WTC11 (cell line): ENCODE measurements at regions not wholly inside any gene's neighbourhood (a gene's known extent, or its start where the extent isn't known, plus 50 kb on each side); places are given as distances from the start of the nearest gene placed in this dataset.

Experiments used
- ATAC-seq: fragments of 200-7000 bp; cut with Tn5 transposase; 2 replicates; pipeline ENCODE4 v1.10.0; 2021; ENCODE audit warnings: mild to moderate bottlenecking, moderate library complexity
- CTCF ChIA-PET: fragments of 300-600 bp; sonication (Branson Sonifier 250); formaldehyde crosslinking; loops from one replicate; lab custom pipeline; 2021; ENCODE audit warnings: antibody characterized with exemption; lab: Charles Lee
- POLR2A ChIA-PET: fragments of 350-600 bp; sonication (Branson Sonifier 250); formaldehyde crosslinking; loops from one replicate; lab custom pipeline; 2021; ENCODE audit warnings: antibody characterized with exemption; lab: Charles Lee
- DNase-seq: peaks from one replicate; pipeline ENCODE4 v3.0.0; 2021; ENCODE audit warnings: low spot score
- H3K27ac Mint-ChIP-seq: 2 replicates; pipeline ENCODE4 v1.8.0; 2021; ENCODE audit warnings: mixed read lengths
- H3K27me3 Mint-ChIP-seq: 2 replicates; pipeline ENCODE4 v1.8.0; 2021; ENCODE audit warnings: low read depth, mild to moderate bottlenecking, moderate library complexity, mixed read lengths
- H3K36me3 Mint-ChIP-seq: 2 replicates; pipeline ENCODE4 v1.8.0; 2021; ENCODE audit warnings: mixed read lengths
- H3K4me1 Mint-ChIP-seq: 2 replicates; pipeline ENCODE4 v1.8.0; 2022; ENCODE audit warnings: mixed read lengths
- H3K4me3 Mint-ChIP-seq: 2 replicates; pipeline ENCODE4 v1.8.0; 2021; ENCODE audit warnings: mild to moderate bottlenecking, moderate library complexity, mixed read lengths
- H3K9me3 Mint-ChIP-seq: 2 replicates; pipeline ENCODE4 v1.8.0; 2021; ENCODE audit warnings: mixed read lengths
- ATF1 ChIP-seq: sonication (generic); formaldehyde crosslinking; IDR thresholded peaks from 2 replicates; pipeline ENCODE4 v1.8.1; 2023; ENCODE audit warnings: mild to moderate bottlenecking, moderate library complexity, missing genetic modification reagents
- CREB1 ChIP-seq: sonication (generic); formaldehyde crosslinking; IDR thresholded peaks from 2 replicates; pipeline ENCODE4 v1.8.0; 2023; ENCODE audit warnings: mild to moderate bottlenecking, missing genetic modification reagents
- EMX1 ChIP-seq: fragments of 250-450 bp; sonication (Bioruptor Pico); IDR thresholded peaks from 2 replicates; pipeline ENCODE4 v1.8.0; 2021; ENCODE audit warnings: mild to moderate bottlenecking
- ETV6 ChIP-seq: sonication (generic); formaldehyde crosslinking; IDR thresholded peaks from 2 replicates; pipeline ENCODE4 v1.8.1; 2022; ENCODE audit warnings: mild to moderate bottlenecking, missing genetic modification reagents
- GABPB1 ChIP-seq: sonication (generic); formaldehyde crosslinking; IDR thresholded peaks from 2 replicates; pipeline ENCODE4 v1.8.1; 2023; ENCODE audit warnings: mild to moderate bottlenecking, missing genetic modification reagents
- GTF2I ChIP-seq: fragments of 250-450 bp; sonication (Bioruptor Pico); conservative IDR thresholded peaks from 2 replicates; pipeline ENCODE4 v1.4.0; 2021; ENCODE audit warnings: mild to moderate bottlenecking
- JUN ChIP-seq: sonication (generic); formaldehyde crosslinking; IDR thresholded peaks from 2 replicates; pipeline ENCODE4 v1.8.0; 2023; ENCODE audit warnings: mild to moderate bottlenecking, missing genetic modification reagents
- KAT7 ChIP-seq: sonication (generic); formaldehyde crosslinking; IDR thresholded peaks from 2 replicates; pipeline ENCODE4 v1.8.1; 2023; ENCODE audit warnings: missing genetic modification reagents, mild to moderate bottlenecking, borderline replicate concordance
- SMAD3 ChIP-seq: sonication (generic); formaldehyde crosslinking; IDR thresholded peaks from 2 replicates; pipeline ENCODE4 v1.8.0; 2022; ENCODE audit warnings: missing genetic modification reagents, mild to moderate bottlenecking, borderline replicate concordance
- TP53 ChIP-seq: sonication (generic); formaldehyde crosslinking; IDR thresholded peaks from 2 replicates; pipeline ENCODE4 v1.8.1; 2023; ENCODE audit warnings: mild to moderate bottlenecking, missing genetic modification reagents
- ZBTB21 ChIP-seq: sonication (generic); formaldehyde crosslinking; IDR thresholded peaks from 2 replicates; pipeline ENCODE4 v1.8.1; 2023; ENCODE audit warnings: mild to moderate bottlenecking, missing genetic modification reagents, borderline replicate concordance
- ZNF263 ChIP-seq: sonication (generic); formaldehyde crosslinking; IDR thresholded peaks from 2 replicates; pipeline ENCODE4 v1.8.1; 2022; ENCODE audit warnings: low read depth, mild to moderate bottlenecking, moderate library complexity, missing genetic modification reagents
- TF ChIP-seq, protein P1 (sequence below): sonication (generic); formaldehyde crosslinking; IDR thresholded peaks from 2 replicates; pipeline ENCODE4 v1.8.1; 2023; ENCODE audit warnings: mild to moderate bottlenecking, missing genetic modification reagents
- TF ChIP-seq, protein P2 (sequence below): fragments of 250-450 bp; sonication (Bioruptor Pico); IDR thresholded peaks from 2 replicates; pipeline ENCODE4 v1.8.0; 2021; ENCODE audit warnings: mild to moderate bottlenecking
- TF ChIP-seq, protein P3 (sequence below): fragments of 250-450 bp; sonication (Bioruptor Pico); conservative IDR thresholded peaks from 2 replicates; pipeline ENCODE4 v1.9.0; 2021; ENCODE audit warnings: mild to moderate bottlenecking
- TF ChIP-seq, protein P4 (sequence below): fragments of 250-450 bp; sonication (Bioruptor Pico); IDR thresholded peaks from 2 replicates; pipeline ENCODE4 v1.9.0; 2021; ENCODE audit warnings: mild to moderate bottlenecking
- TF ChIP-seq, protein P5 (sequence below): fragments of 250-450 bp; sonication (Bioruptor Pico); IDR thresholded peaks from 2 replicates; pipeline ENCODE4 v1.9.0; 2021; ENCODE audit warnings: mild to moderate bottlenecking, borderline replicate concordance
- TF ChIP-seq, protein P6 (sequence below): sonication (generic); formaldehyde crosslinking; IDR thresholded peaks from 2 replicates; pipeline ENCODE4 v1.8.1; 2022; ENCODE audit warnings: missing genetic modification reagents, borderline replicate concordance

DNA sequence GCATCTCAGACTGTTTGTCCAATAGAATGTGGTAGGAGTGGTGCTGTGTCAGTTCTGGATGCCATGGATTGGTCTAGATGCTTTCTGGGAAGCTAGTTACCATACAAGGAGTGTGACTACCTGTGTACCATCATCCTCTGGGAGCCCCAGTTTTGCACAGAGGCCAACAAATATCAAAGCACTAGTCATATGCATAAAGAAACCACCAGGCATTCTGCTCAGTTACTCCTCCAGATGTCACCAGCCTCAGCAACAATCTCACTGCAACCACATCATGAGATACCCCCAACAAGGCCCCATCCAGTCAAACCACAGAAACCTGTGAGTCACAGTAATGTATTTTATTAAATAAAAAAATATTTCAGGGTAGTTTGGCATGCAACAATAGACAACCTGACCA lies 435.8 kb upstream of the CPEB2 start (continued):
- TF ChIP-seq, protein P1, sequence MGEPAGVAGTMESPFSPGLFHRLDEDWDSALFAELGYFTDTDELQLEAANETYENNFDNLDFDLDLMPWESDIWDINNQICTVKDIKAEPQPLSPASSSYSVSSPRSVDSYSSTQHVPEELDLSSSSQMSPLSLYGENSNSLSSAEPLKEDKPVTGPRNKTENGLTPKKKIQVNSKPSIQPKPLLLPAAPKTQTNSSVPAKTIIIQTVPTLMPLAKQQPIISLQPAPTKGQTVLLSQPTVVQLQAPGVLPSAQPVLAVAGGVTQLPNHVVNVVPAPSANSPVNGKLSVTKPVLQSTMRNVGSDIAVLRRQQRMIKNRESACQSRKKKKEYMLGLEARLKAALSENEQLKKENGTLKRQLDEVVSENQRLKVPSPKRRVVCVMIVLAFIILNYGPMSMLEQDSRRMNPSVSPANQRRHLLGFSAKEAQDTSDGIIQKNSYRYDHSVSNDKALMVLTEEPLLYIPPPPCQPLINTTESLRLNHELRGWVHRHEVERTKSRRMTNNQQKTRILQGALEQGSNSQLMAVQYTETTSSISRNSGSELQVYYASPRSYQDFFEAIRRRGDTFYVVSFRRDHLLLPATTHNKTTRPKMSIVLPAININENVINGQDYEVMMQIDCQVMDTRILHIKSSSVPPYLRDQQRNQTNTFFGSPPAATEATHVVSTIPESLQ (CRISPR knock-in tag): no peak
- TF ChIP-seq KAT7 (CRISPR knock-in tag): no peak
- TF ChIP-seq JUN (CRISPR knock-in tag): no peak
- TF ChIP-seq GABPB1 (CRISPR knock-in tag): no peak
- TF ChIP-seq TP53 (CRISPR knock-in tag): no peak
- TF ChIP-seq, protein P2, sequence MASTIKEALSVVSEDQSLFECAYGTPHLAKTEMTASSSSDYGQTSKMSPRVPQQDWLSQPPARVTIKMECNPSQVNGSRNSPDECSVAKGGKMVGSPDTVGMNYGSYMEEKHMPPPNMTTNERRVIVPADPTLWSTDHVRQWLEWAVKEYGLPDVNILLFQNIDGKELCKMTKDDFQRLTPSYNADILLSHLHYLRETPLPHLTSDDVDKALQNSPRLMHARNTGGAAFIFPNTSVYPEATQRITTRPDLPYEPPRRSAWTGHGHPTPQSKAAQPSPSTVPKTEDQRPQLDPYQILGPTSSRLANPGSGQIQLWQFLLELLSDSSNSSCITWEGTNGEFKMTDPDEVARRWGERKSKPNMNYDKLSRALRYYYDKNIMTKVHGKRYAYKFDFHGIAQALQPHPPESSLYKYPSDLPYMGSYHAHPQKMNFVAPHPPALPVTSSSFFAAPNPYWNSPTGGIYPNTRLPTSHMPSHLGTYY: no peak
- no peak for TF ChIP-seq ETV6 (CRISPR knock-in tag)
- TF ChIP-seq, protein P3, sequence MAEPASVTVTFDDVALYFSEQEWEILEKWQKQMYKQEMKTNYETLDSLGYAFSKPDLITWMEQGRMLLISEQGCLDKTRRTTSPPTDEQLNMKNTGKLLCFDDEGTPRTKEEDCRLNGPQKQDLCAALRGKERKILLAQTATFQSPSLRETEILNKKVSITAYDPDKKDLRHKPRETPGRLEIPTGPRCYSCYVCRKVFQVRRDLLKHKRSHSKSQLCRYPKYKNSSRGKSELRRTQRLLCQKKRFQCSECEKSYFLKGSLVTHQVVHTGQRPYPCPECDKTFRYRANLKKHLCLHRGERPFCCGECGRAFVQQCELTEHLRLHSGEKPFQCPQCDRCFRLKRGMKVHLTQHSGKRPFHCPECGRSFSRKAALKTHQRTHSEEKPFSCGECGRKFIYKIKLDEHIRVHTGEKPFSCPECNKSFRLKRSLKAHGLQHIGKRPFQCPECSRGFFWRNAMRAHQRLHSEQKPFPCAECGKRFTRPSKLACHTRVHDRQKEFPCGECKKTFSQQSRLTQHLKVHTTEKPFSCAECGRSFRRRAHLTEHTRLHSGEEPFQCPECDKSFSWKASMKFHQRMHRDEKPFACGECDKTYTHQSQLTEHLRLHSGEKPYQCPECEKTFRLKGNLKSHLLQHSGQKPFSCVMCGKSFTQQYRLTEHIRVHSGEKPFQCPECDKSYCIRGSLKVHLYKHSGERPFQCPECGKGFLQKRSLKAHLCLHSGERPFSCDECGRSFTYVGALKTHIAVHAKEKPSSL (CRISPR knock-in tag): no peak

DNA sequence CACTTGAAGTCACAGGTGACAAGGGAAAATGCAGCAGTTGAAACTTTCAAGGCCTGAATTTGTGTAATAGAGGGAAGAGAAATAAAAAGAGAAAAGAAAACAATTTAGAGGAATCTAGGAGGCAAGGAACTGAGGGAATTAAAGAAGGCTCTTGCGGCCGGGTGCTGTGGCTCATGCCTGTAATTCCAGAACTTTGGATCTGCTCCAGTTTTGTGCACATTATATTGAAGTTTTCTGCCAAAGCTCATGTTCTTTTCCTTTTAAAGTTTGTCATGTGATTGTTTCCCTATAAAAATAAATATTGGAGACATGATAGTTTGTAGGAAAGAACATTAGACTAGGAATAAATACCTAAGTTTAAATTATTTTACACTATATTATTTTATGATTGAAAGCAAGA lies 433.9 kb upstream of the CPEB2 start:
- Mint-ChIP-seq H3K36me3 (peaks cover 9% of the 10 kb centered on the region), H3K4me1 (no peaks in the 10 kb centered on the region), H3K27me3 (peaks cover 2% of the 10 kb centered on the region; the same call in 1 of the 2 replicates), H3K27ac (no peak overlapping the region), H3K4me3 (no peak overlapping the region), H3K9me3 (peaks cover 20% of the 10 kb centered on the region)
- ChIA-PET CTCF (no interaction called here), POLR2A (no interaction called here)
- TF ChIP-seq, protein P4, sequence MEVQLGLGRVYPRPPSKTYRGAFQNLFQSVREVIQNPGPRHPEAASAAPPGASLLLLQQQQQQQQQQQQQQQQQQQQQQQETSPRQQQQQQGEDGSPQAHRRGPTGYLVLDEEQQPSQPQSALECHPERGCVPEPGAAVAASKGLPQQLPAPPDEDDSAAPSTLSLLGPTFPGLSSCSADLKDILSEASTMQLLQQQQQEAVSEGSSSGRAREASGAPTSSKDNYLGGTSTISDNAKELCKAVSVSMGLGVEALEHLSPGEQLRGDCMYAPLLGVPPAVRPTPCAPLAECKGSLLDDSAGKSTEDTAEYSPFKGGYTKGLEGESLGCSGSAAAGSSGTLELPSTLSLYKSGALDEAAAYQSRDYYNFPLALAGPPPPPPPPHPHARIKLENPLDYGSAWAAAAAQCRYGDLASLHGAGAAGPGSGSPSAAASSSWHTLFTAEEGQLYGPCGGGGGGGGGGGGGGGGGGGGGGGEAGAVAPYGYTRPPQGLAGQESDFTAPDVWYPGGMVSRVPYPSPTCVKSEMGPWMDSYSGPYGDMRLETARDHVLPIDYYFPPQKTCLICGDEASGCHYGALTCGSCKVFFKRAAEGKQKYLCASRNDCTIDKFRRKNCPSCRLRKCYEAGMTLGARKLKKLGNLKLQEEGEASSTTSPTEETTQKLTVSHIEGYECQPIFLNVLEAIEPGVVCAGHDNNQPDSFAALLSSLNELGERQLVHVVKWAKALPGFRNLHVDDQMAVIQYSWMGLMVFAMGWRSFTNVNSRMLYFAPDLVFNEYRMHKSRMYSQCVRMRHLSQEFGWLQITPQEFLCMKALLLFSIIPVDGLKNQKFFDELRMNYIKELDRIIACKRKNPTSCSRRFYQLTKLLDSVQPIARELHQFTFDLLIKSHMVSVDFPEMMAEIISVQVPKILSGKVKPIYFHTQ (CRISPR knock-in tag): no peak
- TF ChIP-seq ZNF263: no peak
- TF ChIP-seq, protein P3 (CRISPR knock-in tag): no peak
- no peak for TF ChIP-seq SMAD3 (CRISPR knock-in tag)
- TF ChIP-seq GTF2I (CRISPR knock-in tag): no peak
- TF ChIP-seq ATF1 (CRISPR knock-in tag): no peak
- no peak for TF ChIP-seq EMX1 (CRISPR knock-in tag)
- no peak for TF ChIP-seq ZBTB21 (CRISPR knock-in tag)
- TF ChIP-seq, protein P5, sequence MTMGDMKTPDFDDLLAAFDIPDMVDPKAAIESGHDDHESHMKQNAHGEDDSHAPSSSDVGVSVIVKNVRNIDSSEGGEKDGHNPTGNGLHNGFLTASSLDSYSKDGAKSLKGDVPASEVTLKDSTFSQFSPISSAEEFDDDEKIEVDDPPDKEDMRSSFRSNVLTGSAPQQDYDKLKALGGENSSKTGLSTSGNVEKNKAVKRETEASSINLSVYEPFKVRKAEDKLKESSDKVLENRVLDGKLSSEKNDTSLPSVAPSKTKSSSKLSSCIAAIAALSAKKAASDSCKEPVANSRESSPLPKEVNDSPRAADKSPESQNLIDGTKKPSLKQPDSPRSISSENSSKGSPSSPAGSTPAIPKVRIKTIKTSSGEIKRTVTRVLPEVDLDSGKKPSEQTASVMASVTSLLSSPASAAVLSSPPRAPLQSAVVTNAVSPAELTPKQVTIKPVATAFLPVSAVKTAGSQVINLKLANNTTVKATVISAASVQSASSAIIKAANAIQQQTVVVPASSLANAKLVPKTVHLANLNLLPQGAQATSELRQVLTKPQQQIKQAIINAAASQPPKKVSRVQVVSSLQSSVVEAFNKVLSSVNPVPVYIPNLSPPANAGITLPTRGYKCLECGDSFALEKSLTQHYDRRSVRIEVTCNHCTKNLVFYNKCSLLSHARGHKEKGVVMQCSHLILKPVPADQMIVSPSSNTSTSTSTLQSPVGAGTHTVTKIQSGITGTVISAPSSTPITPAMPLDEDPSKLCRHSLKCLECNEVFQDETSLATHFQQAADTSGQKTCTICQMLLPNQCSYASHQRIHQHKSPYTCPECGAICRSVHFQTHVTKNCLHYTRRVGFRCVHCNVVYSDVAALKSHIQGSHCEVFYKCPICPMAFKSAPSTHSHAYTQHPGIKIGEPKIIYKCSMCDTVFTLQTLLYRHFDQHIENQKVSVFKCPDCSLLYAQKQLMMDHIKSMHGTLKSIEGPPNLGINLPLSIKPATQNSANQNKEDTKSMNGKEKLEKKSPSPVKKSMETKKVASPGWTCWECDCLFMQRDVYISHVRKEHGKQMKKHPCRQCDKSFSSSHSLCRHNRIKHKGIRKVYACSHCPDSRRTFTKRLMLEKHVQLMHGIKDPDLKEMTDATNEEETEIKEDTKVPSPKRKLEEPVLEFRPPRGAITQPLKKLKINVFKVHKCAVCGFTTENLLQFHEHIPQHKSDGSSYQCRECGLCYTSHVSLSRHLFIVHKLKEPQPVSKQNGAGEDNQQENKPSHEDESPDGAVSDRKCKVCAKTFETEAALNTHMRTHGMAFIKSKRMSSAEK (CRISPR knock-in tag): no peak
- TF ChIP-seq, protein P6, sequence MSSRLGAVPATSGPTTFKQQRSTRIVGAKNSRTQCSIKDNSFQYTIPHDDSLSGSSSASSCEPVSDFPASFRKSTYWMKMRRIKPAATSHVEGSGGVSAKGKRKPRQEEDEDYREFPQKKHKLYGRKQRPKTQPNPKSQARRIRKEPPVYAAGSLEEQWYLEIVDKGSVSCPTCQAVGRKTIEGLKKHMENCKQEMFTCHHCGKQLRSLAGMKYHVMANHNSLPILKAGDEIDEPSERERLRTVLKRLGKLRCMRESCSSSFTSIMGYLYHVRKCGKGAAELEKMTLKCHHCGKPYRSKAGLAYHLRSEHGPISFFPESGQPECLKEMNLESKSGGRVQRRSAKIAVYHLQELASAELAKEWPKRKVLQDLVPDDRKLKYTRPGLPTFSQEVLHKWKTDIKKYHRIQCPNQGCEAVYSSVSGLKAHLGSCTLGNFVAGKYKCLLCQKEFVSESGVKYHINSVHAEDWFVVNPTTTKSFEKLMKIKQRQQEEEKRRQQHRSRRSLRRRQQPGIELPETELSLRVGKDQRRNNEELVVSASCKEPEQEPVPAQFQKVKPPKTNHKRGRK (CRISPR knock-in tag): no peak
- TF ChIP-seq CREB1 (CRISPR knock-in tag): no peak
- ATAC-seq (no peak), DNase-seq (no peak)
